GM21390 (cell line): ENCODE measurements at regions not wholly inside any gene's neighbourhood (a gene's known extent, or its start where the extent isn't known, plus 50 kb on each side); places are given as distances from the start of the nearest gene placed in this dataset.
"Not testable (repeated sequence)": the region's sequence is repeated elsewhere in the genome, so short reads cannot be mapped to it uniquely, and the experiment has no call there.

Experiments used
- ATAC-seq: cut with Tn5 transposase; IDR thresholded peaks from one replicate; pipeline ENCODE4 v1.9.1; 2021; ENCODE audit not compliant: unreplicated experiment

- no peak for ATAC-seq
Observed at GRCh38 chr13:61664801-61665705, 249.4 kb upstream of the PCDH20 start.

GRCh38 chr13:61654481-61654880, 238.8 kb upstream of the PCDH20 start:
- ATAC-seq: no peak

GRCh38 chr13:61648547-61648946, 232.9 kb upstream of the PCDH20 start:
- no peak for ATAC-seq

GRCh38 chr13:61612192-61612591, 196.5 kb upstream of the PCDH20 start:
- ATAC-seq: no peak

GRCh38 chr13:61608138-61608537, 192.5 kb upstream of the PCDH20 start:
- ATAC-seq: no peak

- no peak for ATAC-seq
Observed at GRCh38 chr13:61600360-61601033, 184.8 kb upstream of the PCDH20 start.

- ATAC-seq: no peak
Observed at GRCh38 chr13:61592489-61592888, 176.8 kb upstream of the PCDH20 start.

- ATAC-seq: no peak
Observed at GRCh38 chr13:61575973-61576372, 160.3 kb upstream of the PCDH20 start.

GRCh38 chr13:61563645-61564044, 148.0 kb upstream of the PCDH20 start:
- no peak for ATAC-seq

- no peak for ATAC-seq
Observed at GRCh38 chr13:61546911-61547310, 131.3 kb upstream of the PCDH20 start.

GRCh38 chr13:61546413-61546812, 130.8 kb upstream of the PCDH20 start:
- ATAC-seq: no peak

GRCh38 chr13:61536433-61536832, 120.8 kb upstream of the PCDH20 start:
- no peak for ATAC-seq

- ATAC-seq: no peak
Observed at GRCh38 chr13:61531383-61532065, 115.9 kb upstream of the PCDH20 start.

- not testable (repeated sequence) for ATAC-seq
Observed at GRCh38 chr13:61519214-61519613, 103.6 kb upstream of the PCDH20 start.

- no peak for ATAC-seq
Observed at GRCh38 chr13:61508936-61509335, 93.3 kb upstream of the PCDH20 start.

- no peak for ATAC-seq
Observed at GRCh38 chr13:61500176-61500575, 84.5 kb upstream of the PCDH20 start.

- ATAC-seq: no peak
Observed at GRCh38 chr13:61495648-61496047, 80.0 kb upstream of the PCDH20 start.

GRCh38 chr13:61493556-61493955, 77.9 kb upstream of the PCDH20 start:
- not testable (repeated sequence) for ATAC-seq

- no peak for ATAC-seq
Observed at GRCh38 chr13:61486496-61486895, 70.8 kb upstream of the PCDH20 start.

- no peak for ATAC-seq
Observed at GRCh38 chr13:61485128-61485765, 69.6 kb upstream of the PCDH20 start.

GRCh38 chr13:61477619-61478018, 62.0 kb upstream of the PCDH20 start:
- ATAC-seq: no peak
